ENCODE measurements at regions not wholly inside any gene's neighbourhood (a gene's known extent, or its start where the extent isn't known, plus 50 kb on each side); places are given as distances from the start of the nearest gene placed in this dataset.

GRCh38 chr11:104817973-104818372, 80.3 kb downstream of the CASP12 start:
- TF ChIP-seq CTCF (conservative IDR thresholded peaks at IDR 0.05 in 1 of 2, IDR thresholded peaks at IDR 0.05 in 1 of 2; ENCODE audit: low read depth in 1 of 2, low read length in 2 of 2) (no peak), EZH2 (IDR thresholded peaks at IDR 0.05; ENCODE audit: low read length, missing control alignments) (no peak)
